Stimulated activated CD8-positive, alpha-beta memory T cell treated with anti-CD3 and anti-CD28 coated beads, Interleukin-7, amount 100 ng/mL, for 24 hours (primary cell): ENCODE measurements at regions not wholly inside any gene's neighbourhood (a gene's known extent, or its start where the extent isn't known, plus 50 kb on each side); places are given as distances from the start of the nearest gene placed in this dataset.

Experiments used
- DNase-seq: peaks from one replicate; pipeline ENCODE4 v3.0.0-alpha.2; 2020; ENCODE audit warnings: low read depth

- DNase-seq, result no peak
Measured at GRCh38 chr21:41076064-41076463, 91.9 kb upstream of the BACE2 start.

DNA sequence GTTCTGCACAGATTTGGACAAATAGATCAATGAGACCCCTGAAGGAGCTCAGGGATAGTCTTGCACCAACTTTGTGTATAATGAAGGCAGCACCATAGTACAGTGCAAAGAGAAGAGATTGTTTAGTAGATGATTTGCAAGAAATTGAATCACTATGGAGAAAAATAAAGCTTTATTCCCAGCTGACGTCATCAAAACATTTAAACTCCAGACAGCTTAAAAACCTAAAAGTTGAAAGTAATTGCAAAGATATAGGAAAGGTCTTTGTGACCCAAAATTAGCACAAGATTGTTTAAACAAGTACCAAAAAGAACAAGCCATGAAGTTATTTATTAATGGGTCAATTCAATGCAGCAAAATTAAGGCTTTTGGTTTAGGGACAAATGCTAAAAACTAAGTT, 88.8 kb upstream of the BACE2 start:
- DNase-seq, result no peak

GRCh38 chr21:41080485-41081121, 87.4 kb upstream of the BACE2 start:
- DNase-seq, result no peak

DNA sequence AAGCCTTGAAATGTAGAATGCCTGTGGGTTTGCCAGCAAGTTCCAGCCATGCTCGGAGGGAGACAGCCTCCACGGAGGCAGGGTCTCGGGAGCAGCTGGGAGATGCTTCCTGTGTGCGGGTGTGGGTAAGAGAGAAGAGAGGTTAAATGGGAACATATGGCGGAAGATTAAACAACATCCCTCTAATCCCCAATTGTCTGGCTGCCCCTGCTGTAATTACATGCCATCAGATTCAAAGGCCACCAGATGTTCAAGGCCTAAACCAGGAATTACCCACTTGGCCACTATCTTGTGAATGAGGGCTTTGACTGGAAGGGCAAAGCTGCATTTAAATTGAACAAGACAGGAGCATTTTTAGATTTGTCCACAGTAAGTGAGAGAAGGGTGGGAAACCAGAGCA, 81.4 kb upstream of the BACE2 start:
- DNase-seq, result no peak

GRCh38 chr21:41090981-41091380, 77.0 kb upstream of the BACE2 start:
- DNase-seq, result no peak

DNA sequence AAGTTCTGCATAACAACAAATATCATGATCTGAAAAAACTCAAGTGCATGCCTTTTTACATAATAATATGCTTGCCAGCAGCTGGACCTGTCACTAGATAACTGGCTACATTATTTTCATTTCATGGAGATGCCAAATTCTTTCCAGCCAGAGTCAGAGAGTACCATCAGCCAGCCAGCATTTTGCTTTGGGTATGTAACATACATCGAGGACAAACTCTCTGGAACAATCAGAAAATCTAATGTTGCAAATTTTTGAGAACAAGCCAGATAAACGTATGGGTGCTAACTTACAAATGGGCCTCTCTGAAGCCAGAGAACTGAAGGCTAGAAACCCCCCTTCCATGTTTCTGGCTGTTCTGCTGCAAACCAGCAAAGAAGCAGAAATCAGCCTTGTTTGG, 76.3 kb upstream of the BACE2 start:
- DNase-seq, result no peak

DNA sequence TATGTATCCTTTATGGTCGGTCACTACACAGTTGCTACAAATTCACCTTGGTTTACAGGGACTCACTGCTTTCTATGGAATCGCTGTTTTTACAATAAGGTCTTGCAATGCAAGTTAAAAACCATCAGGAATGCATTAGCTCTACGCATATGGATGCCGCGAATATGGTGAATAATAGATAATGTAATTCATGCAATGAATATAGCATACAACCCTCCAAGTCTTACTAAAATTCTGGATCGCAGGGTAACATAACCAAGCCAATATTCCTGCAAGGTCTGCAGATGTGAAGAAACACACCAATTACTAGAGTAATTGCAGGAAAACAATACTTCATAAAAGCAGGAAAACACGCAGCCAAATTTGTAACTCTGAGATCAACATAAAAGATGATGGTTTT, 75.6 kb upstream of the BACE2 start:
- no peak for DNase-seq

DNA sequence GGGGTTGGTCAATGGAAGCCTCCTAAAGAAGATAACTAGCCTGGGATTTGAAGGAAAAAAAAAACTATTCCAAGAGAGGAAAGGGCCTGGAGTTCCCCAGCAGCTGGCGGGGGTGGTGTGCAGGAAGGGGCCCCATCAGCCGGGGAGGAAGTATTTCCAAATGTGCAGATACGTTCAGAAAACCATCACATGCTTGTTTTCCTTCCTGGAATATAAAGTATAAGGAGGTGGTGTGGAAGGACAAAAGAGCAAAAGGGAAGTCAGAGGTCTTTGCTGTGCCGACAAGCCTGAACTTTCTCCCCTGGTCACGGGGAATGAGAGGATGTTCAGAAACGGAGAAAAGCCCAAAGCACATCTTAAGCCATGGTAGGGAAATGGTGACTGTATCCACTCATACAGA, 72.0 kb upstream of the BACE2 start:
- no peak for DNase-seq

- DNase-seq, result no peak
Measured at GRCh38 chr21:41098076-41098475, 69.9 kb upstream of the BACE2 start.

DNA sequence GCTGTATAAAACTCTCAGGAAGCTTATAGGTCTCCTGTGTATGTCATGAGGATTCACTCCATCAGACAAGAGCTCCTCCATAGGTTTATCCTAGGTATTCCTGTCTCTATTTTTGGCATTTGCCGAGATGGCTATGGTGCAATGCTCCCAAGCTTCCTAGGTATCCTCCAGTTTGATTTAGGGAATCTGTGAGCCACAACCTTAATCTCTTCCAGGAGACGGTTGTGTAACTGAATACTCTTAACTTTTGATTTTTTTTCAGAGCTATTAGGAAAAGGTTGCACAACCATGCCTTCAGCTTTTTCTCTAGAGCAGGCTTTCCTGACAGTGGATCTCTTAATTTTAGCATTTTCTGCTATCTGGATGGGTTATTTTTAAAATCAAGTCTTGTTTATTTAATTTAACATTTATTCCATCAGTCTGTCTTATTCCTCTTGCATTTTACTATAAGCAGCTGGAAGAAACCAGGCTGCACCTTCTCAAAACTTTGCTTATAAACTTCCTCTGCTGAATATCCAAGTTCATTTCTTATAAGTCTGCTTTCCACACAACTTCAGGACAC, 69.4 kb upstream of the BACE2 start:
- no peak for DNase-seq

DNA sequence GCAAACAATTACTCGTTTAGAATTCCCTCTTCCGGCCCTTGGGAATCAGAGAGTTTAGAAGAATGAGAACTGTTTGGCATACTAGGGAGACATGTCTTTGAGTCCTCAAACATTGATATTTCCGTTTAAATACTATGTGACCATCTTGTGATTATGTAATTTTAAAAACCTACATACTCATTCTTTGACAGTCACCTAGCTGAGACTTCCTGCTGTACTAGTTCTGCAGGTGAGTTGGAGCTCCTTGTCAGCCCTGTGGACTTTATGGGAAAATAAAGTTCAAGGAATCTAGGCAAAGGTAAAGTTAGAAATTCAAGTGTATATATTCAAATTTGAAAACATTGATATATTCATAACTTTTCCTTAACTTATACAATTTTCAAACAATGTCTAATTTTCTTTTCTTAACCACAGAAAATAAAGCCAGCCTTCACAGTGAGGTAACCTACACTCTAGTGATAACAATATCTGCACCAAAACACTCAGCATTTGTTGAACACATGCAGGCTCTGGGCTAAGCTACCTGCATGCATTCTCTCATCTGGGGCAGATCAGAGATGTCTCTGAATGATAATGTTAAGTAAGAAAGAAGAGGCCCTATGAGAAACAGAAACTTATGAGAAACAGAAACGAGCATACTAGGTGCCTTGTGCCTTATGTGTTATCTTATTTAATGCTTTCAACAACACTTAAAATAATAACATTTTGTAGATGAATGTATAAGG, 67.0 kb upstream of the BACE2 start:
- DNase-seq, result no peak

- no peak for DNase-seq
Measured at GRCh38 chr21:41102281-41102680, 65.7 kb upstream of the BACE2 start.

GRCh38 chr21:41107602-41108001, 60.4 kb upstream of the BACE2 start:
- DNase-seq, result no peak

GRCh38 chr21:41108668-41109585, 59.0 kb upstream of the BACE2 start:
- DNase-seq, result no peak

DNA sequence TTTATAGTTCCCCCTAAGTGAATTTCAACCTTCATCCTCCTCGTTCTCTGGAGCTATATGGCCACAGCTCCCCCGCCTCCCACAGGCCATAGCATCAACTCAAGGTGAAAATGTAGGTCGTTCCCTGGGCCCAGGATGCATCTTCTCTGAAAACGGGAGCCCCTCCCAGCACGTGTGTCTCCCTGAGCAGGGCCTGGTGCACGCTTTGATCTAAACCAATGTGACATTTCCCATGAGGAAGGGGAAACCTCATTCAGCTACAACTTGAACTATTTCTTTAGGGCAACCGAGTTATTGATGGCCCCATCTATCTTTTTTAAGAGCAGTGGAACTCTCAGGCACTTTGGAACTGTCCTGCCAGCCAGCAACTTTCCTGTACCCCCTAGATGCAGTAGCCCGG, 57.8 kb upstream of the BACE2 start:
- DNase-seq, result no peak

- no peak for DNase-seq
Measured at GRCh38 chr21:41110664-41111063, 57.3 kb upstream of the BACE2 start.

DNA sequence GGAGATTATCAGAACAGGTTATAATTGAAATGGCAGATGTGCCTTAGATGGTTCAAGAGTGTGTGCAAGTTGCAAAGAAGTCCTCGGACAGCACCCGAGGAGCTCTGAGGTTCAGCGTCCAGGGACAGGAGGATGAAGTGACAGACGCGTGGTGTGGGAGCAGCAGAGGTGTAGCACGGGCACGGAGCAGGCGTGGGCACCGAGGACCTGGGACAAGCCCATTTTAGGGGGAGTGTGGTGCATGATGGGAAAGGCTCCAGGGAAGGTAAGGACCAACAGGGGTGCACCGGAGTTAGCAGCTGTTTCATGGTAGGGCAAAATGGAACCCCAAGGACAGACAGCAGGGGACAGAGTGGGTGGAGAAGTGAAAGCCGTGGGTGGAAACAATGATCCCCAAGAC, 56.3 kb upstream of the BACE2 start:
- no peak for DNase-seq

GRCh38 chr21:41112740-41113692, 54.9 kb upstream of the BACE2 start:
- DNase-seq, result no peak

GRCh38 chr21:41115851-41116250, 52.1 kb upstream of the BACE2 start:
- no peak for DNase-seq
